ENCODE measurements at regions not wholly inside any gene's neighbourhood (a gene's known extent, or its start where the extent isn't known, plus 50 kb on each side); places are given as distances from the start of the nearest gene placed in this dataset.

DNA sequence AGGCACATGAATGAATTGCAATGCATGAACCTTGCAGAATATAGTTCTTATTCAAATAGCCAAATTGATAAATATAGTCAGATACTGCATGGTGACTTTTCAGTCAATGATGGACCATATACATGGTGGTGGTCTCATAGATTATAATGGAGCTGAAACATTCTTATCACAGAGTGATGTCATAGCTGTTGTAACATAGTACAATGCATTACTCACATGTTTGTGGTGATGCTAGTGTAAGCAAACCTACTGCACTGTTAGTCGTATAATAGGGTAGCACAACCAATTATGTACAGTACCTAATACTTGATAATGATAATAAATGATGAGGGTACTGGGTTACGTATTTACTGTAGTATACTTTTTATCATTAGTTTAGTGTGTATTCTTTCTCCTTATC, 280.3 kb downstream of the BCAT1 start:
- no peak overlapping the region for H3K9ac ChIP-seq (ENCODE audit: low read length)
- no peak overlapping the region for H3K27ac ChIP-seq (ENCODE audit: low read depth, low read length)
- no peaks in the 10 kb centered on the region for H3K36me3 ChIP-seq (ENCODE audit: low read length)
- H3F3A ChIP-seq (ENCODE audit: insufficient read depth): no peaks in the 10 kb centered on the region
- no peaks in the 10 kb centered on the region for H3K79me2 ChIP-seq (ENCODE audit: insufficient read depth, low read length)
- no peaks in the 10 kb centered on the region for H3K9me2 ChIP-seq (replicated peaks; ENCODE audit: insufficient read depth, low read length)
- H3K4me3 ChIP-seq (ENCODE audit: insufficient read depth, low read length, poor library complexity, severe bottlenecking): no peak overlapping the region
- H2AFZ ChIP-seq (ENCODE audit: low read depth, low read length, severe bottlenecking): no peak overlapping the region
- no peak overlapping the region for H3K4me2 ChIP-seq (ENCODE audit: low read depth, low read length, poor library complexity, severe bottlenecking)
- H3K27me3 ChIP-seq (ENCODE audit: low read length): no peaks in the 10 kb centered on the region
- TF ChIP-seq, protein P1, sequence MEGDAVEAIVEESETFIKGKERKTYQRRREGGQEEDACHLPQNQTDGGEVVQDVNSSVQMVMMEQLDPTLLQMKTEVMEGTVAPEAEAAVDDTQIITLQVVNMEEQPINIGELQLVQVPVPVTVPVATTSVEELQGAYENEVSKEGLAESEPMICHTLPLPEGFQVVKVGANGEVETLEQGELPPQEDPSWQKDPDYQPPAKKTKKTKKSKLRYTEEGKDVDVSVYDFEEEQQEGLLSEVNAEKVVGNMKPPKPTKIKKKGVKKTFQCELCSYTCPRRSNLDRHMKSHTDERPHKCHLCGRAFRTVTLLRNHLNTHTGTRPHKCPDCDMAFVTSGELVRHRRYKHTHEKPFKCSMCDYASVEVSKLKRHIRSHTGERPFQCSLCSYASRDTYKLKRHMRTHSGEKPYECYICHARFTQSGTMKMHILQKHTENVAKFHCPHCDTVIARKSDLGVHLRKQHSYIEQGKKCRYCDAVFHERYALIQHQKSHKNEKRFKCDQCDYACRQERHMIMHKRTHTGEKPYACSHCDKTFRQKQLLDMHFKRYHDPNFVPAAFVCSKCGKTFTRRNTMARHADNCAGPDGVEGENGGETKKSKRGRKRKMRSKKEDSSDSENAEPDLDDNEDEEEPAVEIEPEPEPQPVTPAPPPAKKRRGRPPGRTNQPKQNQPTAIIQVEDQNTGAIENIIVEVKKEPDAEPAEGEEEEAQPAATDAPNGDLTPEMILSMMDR (IDR thresholded peaks at IDR 0.05; ENCODE audit: insufficient read depth, low read length, poor library complexity, severe bottlenecking): no peak
- no peak for TF ChIP-seq EZH2phosphoT487 (conservative IDR thresholded peaks at IDR 0.05; ENCODE audit: low read length)
- H3K9me3 ChIP-seq (ENCODE audit: insufficient read depth, low read length): no peaks in the 10 kb centered on the region
- H4K20me1 ChIP-seq (ENCODE audit: low read depth, low read length): no peaks in the 10 kb centered on the region

DNA sequence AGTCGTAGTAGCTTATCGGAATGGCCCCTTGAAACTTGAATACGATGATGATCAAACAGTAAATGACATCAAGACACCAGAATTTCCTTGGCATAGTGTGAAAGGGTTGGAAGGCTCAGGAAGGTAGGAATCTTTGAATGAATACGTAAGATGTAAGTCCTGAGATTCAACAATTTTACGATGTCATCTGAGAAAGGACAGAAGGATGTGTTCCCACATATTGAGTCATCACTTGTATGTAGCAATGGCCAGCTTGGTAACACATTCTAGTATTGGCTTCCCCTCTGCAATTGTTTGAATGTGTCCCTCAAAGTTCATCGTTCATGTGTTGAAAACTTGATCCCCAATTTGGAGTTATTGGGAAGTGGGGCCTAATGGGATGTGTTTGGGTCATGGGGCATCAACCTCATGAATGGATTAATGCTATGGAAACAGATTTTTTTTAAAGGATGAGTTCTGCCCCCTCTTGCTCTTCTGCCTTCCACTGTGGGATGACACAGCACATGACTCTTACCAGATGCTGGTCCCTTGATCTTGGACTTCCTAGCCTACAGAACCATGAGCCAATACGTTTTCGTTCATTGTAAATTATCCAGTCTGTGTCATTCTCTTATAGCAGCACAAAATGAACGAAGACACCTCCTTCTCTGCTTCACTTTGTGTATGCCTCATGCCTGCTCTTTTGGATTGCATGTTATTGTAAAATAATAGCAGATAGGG, 284.6 kb downstream of the BCAT1 start:
- H3K27me3 ChIP-seq (ENCODE audit: low read length): no peaks in the 10 kb centered on the region
- H3K79me2 ChIP-seq (ENCODE audit: insufficient read depth, low read length): no peaks in the 10 kb centered on the region
- no peak overlapping the region for H2AFZ ChIP-seq (ENCODE audit: low read depth, low read length, severe bottlenecking)
- TF ChIP-seq EZH2phosphoT487 (conservative IDR thresholded peaks at IDR 0.05; ENCODE audit: low read length): no peak
- TF ChIP-seq, protein P1 (IDR thresholded peaks at IDR 0.05; ENCODE audit: insufficient read depth, low read length, poor library complexity, severe bottlenecking): no peak
- H4K20me1 ChIP-seq (ENCODE audit: low read depth, low read length): no peaks in the 10 kb centered on the region
- no peak overlapping the region for H3K9ac ChIP-seq (ENCODE audit: low read length)
- H3K9me3 ChIP-seq (ENCODE audit: insufficient read depth, low read length): no peaks in the 10 kb centered on the region
- no peak overlapping the region for H3K4me2 ChIP-seq (ENCODE audit: low read depth, low read length, poor library complexity, severe bottlenecking)
- no peak overlapping the region for H3K4me3 ChIP-seq (ENCODE audit: insufficient read depth, low read length, poor library complexity, severe bottlenecking)
- no peaks in the 10 kb centered on the region for H3F3A ChIP-seq (ENCODE audit: insufficient read depth)
- H3K9me2 ChIP-seq (replicated peaks; ENCODE audit: insufficient read depth, low read length): no peaks in the 10 kb centered on the region
- H3K36me3 ChIP-seq (ENCODE audit: low read length): no peaks in the 10 kb centered on the region
- H3K27ac ChIP-seq (ENCODE audit: low read depth, low read length): no peak overlapping the region

DNA sequence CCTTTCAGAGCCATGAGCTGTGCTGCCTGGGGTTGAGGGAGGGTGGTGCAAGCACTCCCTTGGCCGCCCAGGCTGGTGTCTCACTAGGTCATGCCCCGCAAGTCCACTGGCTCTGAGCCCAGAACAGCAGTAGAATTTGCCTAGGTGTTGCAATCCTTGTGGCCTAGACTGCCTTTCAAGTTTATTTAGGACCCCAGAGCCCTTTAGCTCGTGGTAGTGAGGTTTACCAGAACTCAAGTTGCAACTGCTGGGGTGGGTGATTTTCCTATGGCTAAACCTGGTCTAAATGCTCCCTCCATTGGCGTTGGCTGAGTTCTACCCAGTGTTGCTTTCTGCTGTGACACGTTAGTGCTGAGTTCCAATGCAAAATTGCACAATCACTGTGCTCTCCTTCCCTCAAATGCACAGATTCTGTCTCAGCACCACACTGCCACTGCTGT, 287.2 kb downstream of the BCAT1 start:
- Histone ChIP-seq H3K9me3 (ENCODE audit: insufficient read depth, low read length) (no peaks in the 10 kb centered on the region), H2AFZ (ENCODE audit: low read depth, low read length, severe bottlenecking) (no peak overlapping the region), H3K4me2 (ENCODE audit: low read depth, low read length, poor library complexity, severe bottlenecking) (no peak overlapping the region), H3K27ac (ENCODE audit: low read depth, low read length) (no peak overlapping the region), H4K20me1 (ENCODE audit: low read depth, low read length) (no peaks in the 10 kb centered on the region), H3K79me2 (ENCODE audit: insufficient read depth, low read length) (no peaks in the 10 kb centered on the region), H3K4me3 (ENCODE audit: insufficient read depth, low read length, poor library complexity, severe bottlenecking) (no peak overlapping the region), H3K9ac (ENCODE audit: low read length) (no peak overlapping the region), H3F3A (ENCODE audit: insufficient read depth) (no peaks in the 10 kb centered on the region), H3K27me3 (ENCODE audit: low read length) (no peaks in the 10 kb centered on the region), H3K9me2 (replicated peaks; ENCODE audit: insufficient read depth, low read length) (no peaks in the 10 kb centered on the region), H3K36me3 (ENCODE audit: low read length) (no peaks in the 10 kb centered on the region)
- no peak for TF ChIP-seq EZH2phosphoT487 (conservative IDR thresholded peaks at IDR 0.05; ENCODE audit: low read length)
- TF ChIP-seq, protein P1 (IDR thresholded peaks at IDR 0.05; ENCODE audit: insufficient read depth, low read length, poor library complexity, severe bottlenecking): no peak
